ENCODE measurements at regions not wholly inside any gene's neighbourhood (a gene's known extent, or its start where the extent isn't known, plus 50 kb on each side); places are given as distances from the start of the nearest gene placed in this dataset.

GRCh38 chr16:82497139-82497538, 129.6 kb upstream of the CDH13 start:
- no peak for TF ChIP-seq CTCF (IDR thresholded peaks at IDR 0.05)
- H3K27me3 ChIP-seq = no peaks in the 10 kb centered on the region
- no peaks in the 10 kb centered on the region for H3K9me3 ChIP-seq
- H3K36me3 ChIP-seq = no peaks in the 10 kb centered on the region
- intact Hi-C loops (cut with DNase I) = no loop called here
- no peak for DNase-seq
- no peak overlapping the region for H3K27ac ChIP-seq
- no peak overlapping the region for H3K9ac ChIP-seq (ENCODE audit: low read depth in 2 of 2, low read length in 2 of 2)
- no peaks in the 10 kb centered on the region for H3K4me1 ChIP-seq
- H3K4me3 ChIP-seq = no peak overlapping the region

GRCh38 chr16:82488460-82488859, 138.3 kb upstream of the CDH13 start:
- Histone ChIP-seq H3K9ac (ENCODE audit: low read depth in 2 of 2, low read length in 2 of 2) (no peak overlapping the region), H3K4me3 (no peak overlapping the region), H3K9me3 (no peaks in the 10 kb centered on the region), H3K27ac (no peak overlapping the region), H3K36me3 (no peaks in the 10 kb centered on the region), H3K27me3 (no peaks in the 10 kb centered on the region), H3K4me1 (no peaks in the 10 kb centered on the region)
- no peak for TF ChIP-seq CTCF (IDR thresholded peaks at IDR 0.05)
- no peak for DNase-seq
- intact Hi-C loops (cut with DNase I) = no loop called here

GRCh38 chr16:82481455-82481854, 145.3 kb upstream of the CDH13 start:
- intact Hi-C loops (cut with DNase I) = no loop called here
- H3K27me3 ChIP-seq = no peaks in the 10 kb centered on the region
- no peaks in the 10 kb centered on the region for H3K4me1 ChIP-seq
- H3K36me3 ChIP-seq = no peaks in the 10 kb centered on the region
- H3K27ac ChIP-seq = no peak overlapping the region
- DNase-seq = no peak
- TF ChIP-seq CTCF (IDR thresholded peaks at IDR 0.05) = no peak
- H3K4me3 ChIP-seq = no peak overlapping the region
- no peaks in the 10 kb centered on the region for H3K9me3 ChIP-seq
- no peak overlapping the region for H3K9ac ChIP-seq (ENCODE audit: low read depth in 2 of 2, low read length in 2 of 2)

GRCh38 chr16:82476786-82477185, 150.0 kb upstream of the CDH13 start:
- Histone ChIP-seq H3K9ac (ENCODE audit: low read depth in 2 of 2, low read length in 2 of 2) (no peak overlapping the region), H3K4me1 (no peaks in the 10 kb centered on the region), H3K9me3 (no peaks in the 10 kb centered on the region), H3K36me3 (no peaks in the 10 kb centered on the region), H3K4me3 (no peak overlapping the region), H3K27me3 (no peaks in the 10 kb centered on the region), H3K27ac (no peak overlapping the region)
- no peak for DNase-seq
- no peak for TF ChIP-seq CTCF (IDR thresholded peaks at IDR 0.05)
- intact Hi-C loops (cut with DNase I) = no loop called here

GRCh38 chr16:82470620-82471152, 156.1 kb upstream of the CDH13 start:
- H3K4me3 ChIP-seq = no peak overlapping the region
- no peaks in the 10 kb centered on the region for H3K27me3 ChIP-seq
- no peak overlapping the region for H3K9ac ChIP-seq (ENCODE audit: low read depth in 2 of 2, low read length in 2 of 2)
- DNase-seq = peak; percentile 20
- intact Hi-C loops (cut with DNase I) = no loop called here
- TF ChIP-seq CTCF (IDR thresholded peaks at IDR 0.05) = no peak
- no peak overlapping the region for H3K27ac ChIP-seq
- H3K4me1 ChIP-seq = no peaks in the 10 kb centered on the region
- H3K36me3 ChIP-seq = no peaks in the 10 kb centered on the region
- no peaks in the 10 kb centered on the region for H3K9me3 ChIP-seq

GRCh38 chr16:82470016-82470415, 156.8 kb upstream of the CDH13 start:
- no peaks in the 10 kb centered on the region for H3K27me3 ChIP-seq
- H3K27ac ChIP-seq = no peak overlapping the region
- DNase-seq = no peak
- no peaks in the 10 kb centered on the region for H3K4me1 ChIP-seq
- intact Hi-C loops (cut with DNase I) = no loop called here
- H3K4me3 ChIP-seq = no peak overlapping the region
- H3K9me3 ChIP-seq = no peaks in the 10 kb centered on the region
- TF ChIP-seq CTCF (IDR thresholded peaks at IDR 0.05) = no peak
- H3K9ac ChIP-seq (ENCODE audit: low read depth in 2 of 2, low read length in 2 of 2) = no peak overlapping the region
- H3K36me3 ChIP-seq = no peaks in the 10 kb centered on the region

Measured in colonic mucosa (tissue), 4 donors.